K562 (cell line): ENCODE measurements at regions not wholly inside any gene's neighbourhood (a gene's known extent, or its start where the extent isn't known, plus 50 kb on each side); places are given as distances from the start of the nearest gene placed in this dataset.

Experiments
- ATAC-seq: fragments of 200-7000 bp; cut with Tn5 transposase; 3 replicates; pipeline ENCODE4 v1.9.1; 2020; ENCODE audit warnings: moderate library complexity
- BruUV-seq: library from RNA; stranded (reverse); fragments of 400-500 nt; replicated peaks from 2 replicates; lab custom pipeline; 2021; lab: Mats Ljungman, UMichigan
- CTCF ChIA-PET: fragments of 300-600 bp; formaldehyde crosslinking; extraction: SDS; loops from one replicate; lab custom pipeline; 2021; ENCODE audit warnings: low intra/inter-chr PET ratio; lab: Yijun Ruan, JAX
- POLR2A ChIA-PET: fragments of 300-600, 350-650 bp; sonication (Branson Sonifier 250); formaldehyde crosslinking; extraction: SDS; loops from one replicate; lab custom pipeline; 2021; ENCODE audit warnings: antibody characterized with exemption, inconsistent platforms; lab: Yijun Ruan, JAX
- DNase-seq, 4 experiments: peaks; one replicate each; pipeline versions ENCODE4 v3.0.0 to v3.0.0-alpha.2; 2011 to 2018; ENCODE audit warnings: low spot score in 3 of 4, mixed read lengths in 3 of 4; ENCODE audit errors: extremely low read depth in 1 of 4
- FAIRE-seq: peaks from 2 replicates; lab custom pipeline; 2011; peaks lifted over from hg19 to GRCh38; lab: Jason Lieb, UNC
- H2AFZ ChIP-seq: 2 replicates; pipeline ENCODE4 v1.6.0; 2011; ENCODE audit warnings: low read depth, low read length, control low read depth, inconsistent platforms
- H3K27ac ChIP-seq: fragments of 200-600 bp; 3 replicates; pipeline ENCODE4 v1.8.0; 2011; ENCODE audit warnings: low read depth, mild to moderate bottlenecking, control low read depth, inconsistent platforms, low read length, moderate library complexity, mixed read lengths; ENCODE audit errors: extremely low read depth
- H3K27me3 ChIP-seq, 2 experiments: fragments of 300-600 bp in 1 of 2; 2 replicates in 1 of 2; 3 replicates in 1 of 2; pipeline versions ENCODE4 v1.6.0 to v1.8.0; 2011; ENCODE audit warnings: inconsistent platforms in 2 of 2, low read length in 2 of 2, mild to moderate bottlenecking in 1 of 2, mixed read lengths in 1 of 2, moderate library complexity in 1 of 2; ENCODE audit not compliant: control insufficient read depth in 2 of 2, insufficient read depth in 2 of 2
- H3K36me3 ChIP-seq: fragments of 300-600 bp; 3 replicates; pipeline ENCODE4 v1.8.0; 2011; ENCODE audit warnings: mild to moderate bottlenecking, low read length, inconsistent platforms; ENCODE audit not compliant: control insufficient read depth, insufficient read depth
- H3K4me1 ChIP-seq, 2 experiments: fragments of 200-600 bp in 1 of 2; replicated peaks in 1 of 2; 2 replicates in 1 of 2; 3 replicates in 1 of 2; pipeline versions ENCODE4 v1.5.1 to v1.8.0; 2011; ENCODE audit warnings: inconsistent platforms in 2 of 2, low read length in 2 of 2, mild to moderate bottlenecking in 1 of 2, mixed read lengths in 1 of 2, moderate library complexity in 1 of 2; ENCODE audit not compliant: control insufficient read depth in 2 of 2, insufficient read depth in 2 of 2
- H3K4me2 ChIP-seq: 2 replicates; pipeline ENCODE4 v1.6.1; 2011; ENCODE audit warnings: low read length, control low read depth, inconsistent platforms, mixed read lengths; ENCODE audit not compliant: insufficient read depth
- H3K4me3 ChIP-seq: fragments of 200-600 bp; sonication (generic), shearing (Covaris generic); 2 replicates; pipeline ENCODE4 v1.5.1; 2016; ENCODE audit warnings: control low read depth, inconsistent platforms
- H3K79me2 ChIP-seq: fragments of 200-600 bp; 3 replicates; pipeline ENCODE4 v1.8.0; 2011; ENCODE audit warnings: low read length, inconsistent platforms; ENCODE audit not compliant: control insufficient read depth, insufficient read depth
- H3K9ac ChIP-seq, 2 experiments: 2 replicates each; pipeline versions ENCODE4 v1.6.0 to v1.6.1; 2011; ENCODE audit warnings: low read depth in 2 of 2, low read length in 2 of 2, control low read depth in 1 of 2, inconsistent platforms in 1 of 2, mild to moderate bottlenecking in 1 of 2, mixed read lengths in 1 of 2; ENCODE audit not compliant: insufficient read depth in 1 of 2
- H3K9me1 ChIP-seq: one replicate; pipeline ENCODE4 v1.6.0; 2011; ENCODE audit warnings: inconsistent platforms, mild to moderate bottlenecking, low read length, moderate library complexity; ENCODE audit not compliant: control insufficient read depth, insufficient read depth
- H3K9me3 ChIP-seq: replicated peaks from 2 replicates; pipeline ENCODE4 v1.5.1; 2011; ENCODE audit warnings: low read depth, low read length, inconsistent platforms; ENCODE audit not compliant: control insufficient read depth, insufficient read depth
- H4K20me1 ChIP-seq: replicated peaks from 2 replicates; pipeline ENCODE4 v1.6.1; 2011; ENCODE audit warnings: low read length, inconsistent platforms, mixed read lengths; ENCODE audit not compliant: control insufficient read depth, insufficient read depth
- ARID1B ChIP-seq: fragments of 450-650 bp; IDR thresholded peaks from 2 replicates; pipeline ENCODE4 v1.6.1; 2016; ENCODE audit warnings: antibody characterized with exemption, mild to moderate bottlenecking, inconsistent platforms
- CBFA2T2 ChIP-seq: fragments of 450-650 bp; conservative IDR thresholded peaks from 2 replicates; pipeline ENCODE4 v1.6.1; 2017; ENCODE audit warnings: mild to moderate bottlenecking
- CBFA2T3 ChIP-seq: fragments of 450-650 bp; IDR thresholded peaks from 2 replicates; pipeline ENCODE4 v1.6.1; 2017
- EWSR1 ChIP-seq: fragments of 450-650 bp; IDR thresholded peaks from 2 replicates; pipeline ENCODE4 v1.6.1; 2018; ENCODE audit warnings: borderline replicate concordance, mild to moderate bottlenecking, low read depth, moderate library complexity; ENCODE audit not compliant: partially characterized antibody
- NFE2 ChIP-seq: IDR thresholded peaks from 2 replicates; pipeline ENCODE4 v1.6.1; 2014; ENCODE audit warnings: antibody characterized with exemption, low read depth
- SAFB ChIP-seq: fragments of 200-400 bp; formaldehyde crosslinking; IDR thresholded peaks from 2 replicates; pipeline ENCODE4 v1.6.1; 2017; ENCODE audit warnings: low read depth, low read length, borderline replicate concordance
- TAL1 ChIP-seq: fragments of 450-650 bp; IDR thresholded peaks from 2 replicates; pipeline ENCODE4 v1.6.1; 2016; ENCODE audit warnings: mild to moderate bottlenecking
- TEAD4 ChIP-seq, 2 experiments: sonication (generic) in 1 of 2; formaldehyde crosslinking in 1 of 2; IDR thresholded peaks; 2 replicates each; pipeline versions ENCODE4 v1.6.1 to v1.8.0; 2012 to 2022; ENCODE audit warnings: borderline replicate concordance in 1 of 2, inconsistent platforms in 1 of 2, low read length in 1 of 2, mild to moderate bottlenecking in 1 of 2, missing genetic modification reagents in 1 of 2
- ZNF12 ChIP-seq: sonication (generic); formaldehyde crosslinking; IDR thresholded peaks from 2 replicates; pipeline ENCODE4 v1.4.0; 2020; ENCODE audit warnings: mild to moderate bottlenecking, missing genetic modification reagents
- WGBS: fragments of 100-300 bp; shearing (Covaris generic); methylation state at CpG from one replicate; pipeline ENCODE4 v1.1.6; 2016; ENCODE audit warnings: low coverage, mixed read lengths; ENCODE audit not compliant: insufficient coverage; ENCODE audit errors: missing lambda C conversion rate; 5-methylcytosine and 5-hydroxymethylcytosine counted together
- in situ Hi-C: fragments of 300-500 bp; cut with MboI; formaldehyde crosslinking; loops from 4 replicates; pipeline ENCODE4 v1.15.0; 2018; ENCODE audit warnings: inconsistent platforms, mixed read lengths
- intact Hi-C: fragments of 100-400 bp; cut with micrococcal nuclease; formaldehyde crosslinking; loops from 2 replicates; pipeline ENCODE4 v1.14.2; 2022

DNA sequence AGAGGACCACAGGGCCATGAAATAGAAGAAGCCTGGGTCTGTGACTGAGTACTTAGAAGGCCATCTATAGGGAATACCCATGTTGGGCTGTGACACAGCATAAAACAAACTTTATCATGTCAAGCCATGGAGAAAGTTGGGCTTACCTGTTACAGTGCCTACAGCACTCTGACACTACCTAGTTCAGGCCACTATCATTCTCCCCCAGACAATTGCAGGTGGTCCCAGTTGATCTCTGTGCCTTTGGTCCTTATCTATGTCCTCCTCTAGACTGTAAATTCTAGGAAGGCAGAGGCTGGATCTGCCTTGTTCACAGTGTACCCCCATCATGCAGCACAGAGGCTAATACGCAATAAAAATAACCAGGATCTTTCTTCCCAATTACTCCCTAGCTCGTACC lies 69.1 kb downstream of the GCC1 start:
- H3K9me1 ChIP-seq = no peaks in the 10 kb centered on the region
- H3K79me2 ChIP-seq = no peaks in the 10 kb centered on the region
- no TSS peak for BruUV-seq
- ATAC-seq (peak; percentile 62), FAIRE-seq (no peak), DNase-seq (peak in 1 of 4 experiments; percentile 38)
- H3K27me3 ChIP-seq = peaks cover 2 to 5% of the 10 kb centered on the region in 2 experiments; a peak in 4 of 5 replicates
- H3K36me3 ChIP-seq = no peaks in the 10 kb centered on the region
- H3K4me3 ChIP-seq = no peak overlapping the region
- H2AFZ ChIP-seq = no peak overlapping the region
- WGBS = 8% methylated on average over 2 of the region's 2 CpGs
- H3K27ac ChIP-seq = no peak overlapping the region
- in situ Hi-C loops (no loop called here), intact Hi-C loops (no loop called here)
- H3K9me3 ChIP-seq = no peaks in the 10 kb centered on the region
- no peaks in the 10 kb centered on the region; a peak in 1 of 5 replicates for H3K4me1 ChIP-seq
- TF ChIP-seq CBFA2T2 (peak; percentile 24; the same call in 1 of the 2 replicates), TAL1 (peak; percentile 56; the same call in 1 of the 2 replicates), SAFB (no peak), CBFA2T3 (peak; percentile 65), ZNF12 (CRISPR knock-in tag) (0 out of 2 replicates have a peak, but pooled peaks have one; percentile 39), TEAD4 (IDR thresholded peaks at IDR 0.05; ENCODE audit: low read length) (peak; percentile 24; the same call in 1 of the 2 replicates), TEAD4 (CRISPR knock-in tag; IDR thresholded peaks at IDR 0.05; ENCODE audit: borderline replicate concordance) (no peak), NFE2 (peak; percentile 45), EWSR1 (no peak), ARID1B (peak; percentile 39; the same call in 1 of the 2 replicates)
- no peaks in the 10 kb centered on the region for H4K20me1 ChIP-seq
- H3K4me2 ChIP-seq = peak overlapping the region; percentile 3; the same call in 1 of the 2 replicates
- no peak overlapping the region for H3K9ac ChIP-seq
- CTCF ChIA-PET = no interaction called here
- POLR2A ChIA-PET = interaction anchor here (0.5 to 0.7 kb wide), 2 partner anchors 28 to 597 kb away, joined by 3 to 4 read pairs; no protein-coding TSS in a partner anchor
